Transverse colon (tissue), 3 donors: ENCODE measurements at regions not wholly inside any gene's neighbourhood (a gene's known extent, or its start where the extent isn't known, plus 50 kb on each side); places are given as distances from the start of the nearest gene placed in this dataset.

Experiments
- EP300 ChIP-seq: sonication (generic); formaldehyde crosslinking; IDR thresholded peaks from one replicate; pipeline ENCODE4 v1.6.1; 2017; ENCODE audit warnings: antibody characterized with exemption, low read depth
- TF ChIP-seq, protein P1 (sequence below), 5 experiments: fragments of 200-600 bp in 3 of 5; fragments of 450-650 bp in 2 of 5; sonication (generic) in 3 of 5; IDR thresholded peaks; 1 replicate in 2 of 5; 2 replicates in 3 of 5; pipeline ENCODE4 v1.5.1; 2016 to 2017; ENCODE audit warnings: antibody characterized with exemption in 5 of 5, inconsistent platforms in 3 of 5, mild to moderate bottlenecking in 2 of 5, moderate library complexity in 1 of 5

GRCh38 chr16:35298460-35299243 is 1839.2 kb downstream of the TP53TG3F start:
- no peak for TF ChIP-seq EP300
- TF ChIP-seq, protein P1, sequence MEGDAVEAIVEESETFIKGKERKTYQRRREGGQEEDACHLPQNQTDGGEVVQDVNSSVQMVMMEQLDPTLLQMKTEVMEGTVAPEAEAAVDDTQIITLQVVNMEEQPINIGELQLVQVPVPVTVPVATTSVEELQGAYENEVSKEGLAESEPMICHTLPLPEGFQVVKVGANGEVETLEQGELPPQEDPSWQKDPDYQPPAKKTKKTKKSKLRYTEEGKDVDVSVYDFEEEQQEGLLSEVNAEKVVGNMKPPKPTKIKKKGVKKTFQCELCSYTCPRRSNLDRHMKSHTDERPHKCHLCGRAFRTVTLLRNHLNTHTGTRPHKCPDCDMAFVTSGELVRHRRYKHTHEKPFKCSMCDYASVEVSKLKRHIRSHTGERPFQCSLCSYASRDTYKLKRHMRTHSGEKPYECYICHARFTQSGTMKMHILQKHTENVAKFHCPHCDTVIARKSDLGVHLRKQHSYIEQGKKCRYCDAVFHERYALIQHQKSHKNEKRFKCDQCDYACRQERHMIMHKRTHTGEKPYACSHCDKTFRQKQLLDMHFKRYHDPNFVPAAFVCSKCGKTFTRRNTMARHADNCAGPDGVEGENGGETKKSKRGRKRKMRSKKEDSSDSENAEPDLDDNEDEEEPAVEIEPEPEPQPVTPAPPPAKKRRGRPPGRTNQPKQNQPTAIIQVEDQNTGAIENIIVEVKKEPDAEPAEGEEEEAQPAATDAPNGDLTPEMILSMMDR (IDR thresholded peaks at IDR 0.05) = no peak
